GM20000 (cell line): ENCODE measurements at regions not wholly inside any gene's neighbourhood (a gene's known extent, or its start where the extent isn't known, plus 50 kb on each side); places are given as distances from the start of the nearest gene placed in this dataset.

Source experiments
- DNase-seq: peaks from one replicate; pipeline ENCODE4 v3.0.0; 2012; ENCODE audit warnings: low spot score
- TF ChIP-seq, protein P1 (sequence below): IDR thresholded peaks from 2 replicates; pipeline ENCODE4 v1.5.1; 2012; ENCODE audit warnings: mild to moderate bottlenecking, control low read depth; ENCODE audit errors: extremely low read depth, missing control alignments

DNA sequence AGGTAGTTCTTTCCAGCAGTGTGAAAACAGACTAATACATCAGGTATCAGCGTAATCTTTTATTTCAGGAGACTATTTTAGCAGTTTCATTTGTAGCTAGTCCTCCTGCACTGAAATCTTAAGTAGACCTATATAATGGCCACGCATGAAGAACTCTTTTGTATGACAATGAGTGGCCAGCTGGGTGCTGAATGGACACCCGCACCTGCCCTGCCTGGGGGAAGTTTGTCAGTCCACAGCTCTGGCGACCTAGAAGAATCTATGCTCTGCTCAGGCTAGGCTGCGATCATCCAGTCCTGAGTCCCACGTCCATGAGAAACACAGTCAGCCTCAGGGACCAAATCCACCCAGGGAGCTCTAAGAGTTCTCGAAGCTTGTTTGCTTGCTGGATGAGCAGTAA, 709.2 kb upstream of the ID2 start:
- DNase-seq = no peak

GRCh38 chr2:7973801-7974480, 707.9 kb upstream of the ID2 start:
- TF ChIP-seq, protein P1, sequence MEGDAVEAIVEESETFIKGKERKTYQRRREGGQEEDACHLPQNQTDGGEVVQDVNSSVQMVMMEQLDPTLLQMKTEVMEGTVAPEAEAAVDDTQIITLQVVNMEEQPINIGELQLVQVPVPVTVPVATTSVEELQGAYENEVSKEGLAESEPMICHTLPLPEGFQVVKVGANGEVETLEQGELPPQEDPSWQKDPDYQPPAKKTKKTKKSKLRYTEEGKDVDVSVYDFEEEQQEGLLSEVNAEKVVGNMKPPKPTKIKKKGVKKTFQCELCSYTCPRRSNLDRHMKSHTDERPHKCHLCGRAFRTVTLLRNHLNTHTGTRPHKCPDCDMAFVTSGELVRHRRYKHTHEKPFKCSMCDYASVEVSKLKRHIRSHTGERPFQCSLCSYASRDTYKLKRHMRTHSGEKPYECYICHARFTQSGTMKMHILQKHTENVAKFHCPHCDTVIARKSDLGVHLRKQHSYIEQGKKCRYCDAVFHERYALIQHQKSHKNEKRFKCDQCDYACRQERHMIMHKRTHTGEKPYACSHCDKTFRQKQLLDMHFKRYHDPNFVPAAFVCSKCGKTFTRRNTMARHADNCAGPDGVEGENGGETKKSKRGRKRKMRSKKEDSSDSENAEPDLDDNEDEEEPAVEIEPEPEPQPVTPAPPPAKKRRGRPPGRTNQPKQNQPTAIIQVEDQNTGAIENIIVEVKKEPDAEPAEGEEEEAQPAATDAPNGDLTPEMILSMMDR = no peak
- DNase-seq = no peak

More for the DNA sequence above, 709.2 kb upstream of the ID2 start:
- TF ChIP-seq, protein P1 = no peak

DNA sequence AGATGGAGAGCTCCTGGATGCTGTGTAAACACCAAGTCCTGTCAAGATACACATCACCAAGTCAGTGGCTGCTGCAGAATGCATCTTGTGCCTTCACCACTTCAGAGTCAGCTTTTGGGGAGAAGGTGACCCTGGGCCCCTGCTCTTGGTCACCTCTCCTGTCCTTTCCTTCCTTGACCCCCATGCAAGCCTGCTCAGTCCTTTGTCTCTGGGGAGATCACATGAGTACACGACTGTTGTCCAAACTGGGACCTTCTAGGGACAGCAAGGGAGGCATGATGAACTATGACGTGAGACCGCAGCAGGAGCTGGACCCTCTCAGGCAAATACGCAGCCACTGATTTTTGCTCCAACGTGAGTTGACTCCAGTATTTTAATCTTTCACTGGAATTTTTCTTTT, 706.9 kb upstream of the ID2 start:
- TF ChIP-seq, protein P1 = no peak
- no peak for DNase-seq

DNA sequence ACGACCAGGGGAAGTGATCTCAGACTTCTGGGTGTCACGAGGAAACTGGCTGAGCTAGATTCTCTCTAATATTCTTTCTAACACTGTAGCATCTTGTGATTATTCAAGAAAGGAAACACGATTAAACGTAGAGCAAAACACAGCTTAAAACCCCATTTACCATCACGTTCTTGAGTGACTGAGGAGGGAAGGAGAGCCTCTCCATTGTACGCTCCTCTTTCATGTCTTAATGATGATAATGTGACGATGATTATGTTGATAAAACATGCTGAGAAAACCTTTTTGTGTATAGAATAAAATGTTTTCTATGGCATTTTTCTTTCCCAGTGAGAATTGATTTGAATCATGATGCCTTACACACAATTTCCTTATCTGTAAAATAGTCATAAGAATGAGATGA, 705.6 kb upstream of the ID2 start:
- TF ChIP-seq, protein P1 = no peak
- DNase-seq = no peak

- no peak for DNase-seq
- TF ChIP-seq, protein P1 = no peak
Observed at GRCh38 chr2:7977981-7978380, 703.9 kb upstream of the ID2 start.

DNA sequence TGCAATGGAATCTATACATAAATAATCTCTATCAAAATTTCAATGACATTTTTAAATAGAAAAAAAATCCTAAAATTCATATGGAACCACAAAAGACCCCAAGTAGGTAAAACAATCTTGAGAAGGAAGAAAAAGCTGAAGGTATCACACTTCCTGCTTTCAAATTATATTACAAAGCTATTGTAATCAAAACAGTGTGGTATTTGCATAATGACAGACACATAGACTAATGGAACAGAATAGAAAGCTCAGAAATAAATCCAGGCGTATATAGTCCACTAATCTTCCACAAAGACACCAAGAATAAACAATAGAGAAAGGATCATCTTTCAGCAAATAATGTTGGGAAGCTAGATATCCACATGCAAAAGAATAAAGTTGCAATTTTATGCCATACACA, 699.8 kb upstream of the ID2 start:
- DNase-seq = no peak

GRCh38 chr2:7983451-7983850, 698.4 kb upstream of the ID2 start:
- no peak for DNase-seq
- TF ChIP-seq, protein P1 = no peak

More for the DNA sequence above, 699.8 kb upstream of the ID2 start:
- TF ChIP-seq, protein P1 = no peak
